IPS-15b (cell line): ENCODE measurements at regions not wholly inside any gene's neighbourhood (a gene's known extent, or its start where the extent isn't known, plus 50 kb on each side); places are given as distances from the start of the nearest gene placed in this dataset.

Experiments
- H3K27me3 ChIP-seq: one replicate; pipeline ENCODE4 v1.6.1; 2013; ENCODE audit warnings: low read length; ENCODE audit not compliant: control insufficient read depth, insufficient read depth
- H3K36me3 ChIP-seq: one replicate; pipeline ENCODE4 v1.6.1; 2013; ENCODE audit warnings: low read length; ENCODE audit not compliant: control insufficient read depth, insufficient read depth
- H3K4me1 ChIP-seq: one replicate; pipeline ENCODE4 v1.6.1; 2013; ENCODE audit warnings: mild to moderate bottlenecking, low read length; ENCODE audit not compliant: control insufficient read depth, insufficient read depth
- H3K4me3 ChIP-seq: one replicate; pipeline ENCODE4 v1.5.1; 2013; ENCODE audit warnings: low read depth, low read length
- H3K9ac ChIP-seq: one replicate; pipeline ENCODE4 v1.6.1; 2013; ENCODE audit warnings: low read depth, mild to moderate bottlenecking, low read length
- H3K9me3 ChIP-seq: one replicate; pipeline ENCODE4 v1.6.1; 2013; ENCODE audit warnings: mild to moderate bottlenecking, low read length; ENCODE audit not compliant: control insufficient read depth, insufficient read depth

GRCh38 chr11:97367406-97368083, 977.7 kb downstream of the JRKL start:
- no peaks in the 10 kb centered on the region for H3K27me3 ChIP-seq
- no peak overlapping the region for H3K9ac ChIP-seq
- H3K4me3 ChIP-seq = no peak overlapping the region
- no peaks in the 10 kb centered on the region for H3K4me1 ChIP-seq
- H3K9me3 ChIP-seq = no peaks in the 10 kb centered on the region
- no peaks in the 10 kb centered on the region for H3K36me3 ChIP-seq

GRCh38 chr11:97389270-97389669, 999.5 kb downstream of the JRKL start:
- no peaks in the 10 kb centered on the region for H3K9me3 ChIP-seq

GRCh38 chr11:97398246-97398645, 1008.4 kb downstream of the JRKL start:
- H3K36me3 ChIP-seq = no peaks in the 10 kb centered on the region
- no peak overlapping the region for H3K9ac ChIP-seq
- H3K4me1 ChIP-seq = no peaks in the 10 kb centered on the region
- H3K27me3 ChIP-seq = no peaks in the 10 kb centered on the region
- H3K9me3 ChIP-seq = no peaks in the 10 kb centered on the region
- H3K4me3 ChIP-seq = no peak overlapping the region

More at GRCh38 chr11:97389270-97389669, 999.5 kb downstream of the JRKL start:
- H3K36me3 ChIP-seq = no peaks in the 10 kb centered on the region
- H3K4me3 ChIP-seq = no peak overlapping the region
- no peak overlapping the region for H3K9ac ChIP-seq
- no peaks in the 10 kb centered on the region for H3K27me3 ChIP-seq
- no peaks in the 10 kb centered on the region for H3K4me1 ChIP-seq

- Histone ChIP-seq H3K4me1 (no peaks in the 10 kb centered on the region), H3K9ac (no peak overlapping the region), H3K4me3 (no peak overlapping the region)
Observed at GRCh38 chr11:97409141-97409540, 1019.3 kb downstream of the JRKL start.

GRCh38 chr11:97414801-97415200, 1025.0 kb downstream of the JRKL start:
- Histone ChIP-seq H3K4me3 (no peak overlapping the region), H3K9me3 (no peaks in the 10 kb centered on the region), H3K9ac (no peak overlapping the region)

More at GRCh38 chr11:97409141-97409540, 1019.3 kb downstream of the JRKL start:
- Histone ChIP-seq H3K36me3 (no peaks in the 10 kb centered on the region), H3K27me3 (no peaks in the 10 kb centered on the region), H3K9me3 (no peaks in the 10 kb centered on the region)

GRCh38 chr11:97419729-97420128, 1029.9 kb downstream of the JRKL start:
- no peak overlapping the region for H3K4me3 ChIP-seq
- H3K9ac ChIP-seq = no peak overlapping the region
- H3K27me3 ChIP-seq = no peaks in the 10 kb centered on the region
- no peaks in the 10 kb centered on the region for H3K4me1 ChIP-seq
- H3K9me3 ChIP-seq = no peaks in the 10 kb centered on the region
- H3K36me3 ChIP-seq = no peaks in the 10 kb centered on the region

More at GRCh38 chr11:97414801-97415200, 1025.0 kb downstream of the JRKL start:
- Histone ChIP-seq H3K4me1 (no peaks in the 10 kb centered on the region), H3K27me3 (no peaks in the 10 kb centered on the region), H3K36me3 (no peaks in the 10 kb centered on the region)

- Histone ChIP-seq H3K27me3 (no peaks in the 10 kb centered on the region), H3K9ac (no peak overlapping the region), H3K36me3 (no peaks in the 10 kb centered on the region), H3K9me3 (no peaks in the 10 kb centered on the region), H3K4me1 (no peaks in the 10 kb centered on the region), H3K4me3 (no peak overlapping the region)
Observed at GRCh38 chr11:97428247-97428790, 1038.5 kb downstream of the JRKL start.

- Histone ChIP-seq H3K27me3 (no peaks in the 10 kb centered on the region), H3K4me1 (no peaks in the 10 kb centered on the region), H3K9ac (no peak overlapping the region), H3K9me3 (no peaks in the 10 kb centered on the region), H3K4me3 (no peak overlapping the region), H3K36me3 (no peaks in the 10 kb centered on the region)
Observed at GRCh38 chr11:97430877-97431276, 1041.1 kb downstream of the JRKL start.

GRCh38 chr11:97432926-97433325, 1043.1 kb downstream of the JRKL start:
- Histone ChIP-seq H3K9ac (no peak overlapping the region), H3K36me3 (no peaks in the 10 kb centered on the region), H3K9me3 (no peaks in the 10 kb centered on the region), H3K4me3 (no peak overlapping the region), H3K27me3 (no peaks in the 10 kb centered on the region), H3K4me1 (no peaks in the 10 kb centered on the region)

- Histone ChIP-seq H3K27me3 (no peaks in the 10 kb centered on the region), H3K9me3 (no peaks in the 10 kb centered on the region), H3K9ac (no peak overlapping the region), H3K4me1 (peaks cover 3% of the 10 kb centered on the region), H3K36me3 (no peaks in the 10 kb centered on the region), H3K4me3 (no peak overlapping the region)
Observed at GRCh38 chr11:97445561-97445960, 1055.7 kb downstream of the JRKL start.

GRCh38 chr11:97451441-97451840, 1061.6 kb downstream of the JRKL start:
- Histone ChIP-seq H3K27me3 (no peaks in the 10 kb centered on the region), H3K36me3 (no peaks in the 10 kb centered on the region), H3K9me3 (no peaks in the 10 kb centered on the region), H3K4me1 (no peaks in the 10 kb centered on the region), H3K9ac (no peak overlapping the region), H3K4me3 (no peak overlapping the region)

- Histone ChIP-seq H3K27me3 (no peaks in the 10 kb centered on the region), H3K36me3 (no peaks in the 10 kb centered on the region), H3K4me1 (no peaks in the 10 kb centered on the region), H3K9me3 (no peaks in the 10 kb centered on the region), H3K4me3 (no peak overlapping the region), H3K9ac (no peak overlapping the region)
Observed at GRCh38 chr11:97454988-97455387, 1065.2 kb downstream of the JRKL start.
